ENCODE measurements at regions not wholly inside any gene's neighbourhood (a gene's known extent, or its start where the extent isn't known, plus 50 kb on each side); places are given as distances from the start of the nearest gene placed in this dataset.

DNA sequence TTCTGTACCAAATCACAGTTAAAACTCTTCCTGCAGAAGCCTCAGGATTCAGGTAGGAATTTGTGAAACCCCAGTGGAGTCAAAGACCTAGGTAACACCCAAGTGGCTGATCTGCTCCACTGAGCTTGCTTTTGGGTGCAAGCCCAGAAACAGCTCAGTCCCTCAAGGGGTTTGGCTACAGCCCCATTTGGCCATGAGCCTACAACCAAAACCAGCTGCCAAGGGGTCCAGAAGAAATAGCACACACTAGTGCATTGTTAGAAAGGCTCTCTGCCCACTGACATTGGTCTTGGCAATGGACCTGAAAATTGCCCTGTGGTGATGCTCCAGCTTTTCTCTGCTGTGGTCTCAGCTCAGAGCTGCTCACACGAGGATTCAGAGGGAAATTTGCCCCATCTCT, 577.4 kb upstream of the INTU start:
- ATAC-seq (ENCODE audit: low read depth in 2 of 2) (no peak), DNase-seq (no peak)
- peaks cover 7 to 34% (median 18%) of the 10 kb centered on the region in 7 donors for H3K9me3 Mint-ChIP-seq
- no peak overlapping the region for H3K4me3 Mint-ChIP-seq
- no peak overlapping the region for H3K27ac Mint-ChIP-seq
- no peaks in the 10 kb centered on the region for H3K27me3 Mint-ChIP-seq
- no peaks in the 10 kb centered on the region for H3K4me1 Mint-ChIP-seq
- peaks cover 0 to 8% of the 10 kb centered on the region in 2 donors for H3K36me3 Mint-ChIP-seq

DNA sequence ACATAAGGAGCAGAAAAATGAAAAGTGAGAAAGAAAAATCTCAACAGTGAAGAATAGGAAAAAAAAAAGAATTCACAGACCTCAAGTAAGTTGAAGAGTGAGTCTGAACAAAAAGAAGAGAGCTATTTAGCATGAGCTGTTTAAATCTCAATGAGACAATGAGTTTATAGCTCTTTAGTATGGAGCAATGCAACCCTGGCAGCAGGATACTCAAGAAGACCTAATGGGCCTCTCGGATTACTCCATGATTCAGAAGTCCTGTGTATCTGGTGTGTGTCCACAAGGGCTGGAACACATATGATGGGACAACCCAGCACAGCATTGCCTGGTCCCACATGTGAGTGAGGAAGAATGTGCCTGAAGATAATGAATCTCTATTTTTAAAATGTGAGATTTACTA, 563.1 kb upstream of the INTU start:
- no peak overlapping the region for H3K4me3 Mint-ChIP-seq
- no peaks in the 10 kb centered on the region for H3K4me1 Mint-ChIP-seq
- no peaks in the 10 kb centered on the region for H3K27me3 Mint-ChIP-seq
- ATAC-seq (ENCODE audit: low read depth in 2 of 2) (no peak), DNase-seq (no peak)
- no peaks in the 10 kb centered on the region for H3K36me3 Mint-ChIP-seq
- peaks cover 0 to 11% (median 0%) of the 10 kb centered on the region in 7 donors for H3K9me3 Mint-ChIP-seq
- no peak overlapping the region for H3K27ac Mint-ChIP-seq

DNA sequence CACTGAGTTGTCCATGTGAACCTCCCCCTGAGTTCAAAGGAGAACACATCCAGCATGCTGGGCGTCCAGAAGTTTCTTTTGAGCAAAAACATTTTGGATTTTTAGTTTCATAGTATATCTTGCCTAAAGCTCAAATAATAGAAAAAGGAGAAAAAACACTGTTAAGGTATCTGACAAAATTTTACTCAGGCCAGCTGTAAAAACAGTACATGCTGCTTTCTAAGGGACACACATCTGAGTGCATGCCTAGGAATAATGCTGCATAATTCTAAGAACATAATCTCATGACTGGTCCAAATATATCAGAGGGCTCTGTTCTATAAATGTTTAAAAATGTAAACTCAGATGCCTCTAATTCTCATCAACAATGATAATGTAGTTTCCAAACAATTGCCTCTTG, 561.3 kb upstream of the INTU start:
- H3K36me3 Mint-ChIP-seq, result no peaks in the 10 kb centered on the region
- H3K4me1 Mint-ChIP-seq, result no peaks in the 10 kb centered on the region
- H3K9me3 Mint-ChIP-seq, result peaks cover 0 to 11% (median 0%) of the 10 kb centered on the region in 7 donors
- H3K4me3 Mint-ChIP-seq, result no peak overlapping the region
- H3K27me3 Mint-ChIP-seq, result no peaks in the 10 kb centered on the region
- no peak overlapping the region for H3K27ac Mint-ChIP-seq
- ATAC-seq (ENCODE audit: low read depth in 2 of 2) (no peak), DNase-seq (no peak)

DNA sequence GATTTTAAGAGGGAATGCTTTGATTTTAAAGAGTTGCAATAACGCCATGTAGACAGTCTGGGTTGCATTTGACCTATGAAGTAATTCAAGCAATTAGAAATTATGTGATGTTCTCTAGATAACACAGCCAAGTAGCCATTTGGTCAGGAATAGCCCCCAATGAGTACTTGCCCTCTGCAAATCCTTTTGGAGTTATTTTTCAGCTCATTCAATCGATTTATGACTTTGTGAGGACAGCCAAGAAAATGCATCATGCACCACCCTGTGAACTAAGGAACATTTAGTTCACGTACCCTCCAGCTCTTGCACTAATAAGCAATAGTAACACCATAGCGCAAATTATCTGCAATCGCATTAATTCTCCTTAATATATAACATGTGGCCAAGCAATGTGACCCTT, 552.6 kb upstream of the INTU start:
- no peak overlapping the region for H3K4me3 Mint-ChIP-seq
- H3K9me3 Mint-ChIP-seq, result peaks cover 0 to 4% (median 0%) of the 10 kb centered on the region in 7 donors
- no peaks in the 10 kb centered on the region for H3K36me3 Mint-ChIP-seq
- H3K27ac Mint-ChIP-seq, result no peak overlapping the region
- ATAC-seq (ENCODE audit: low read depth in 2 of 2), result no peak
- no peaks in the 10 kb centered on the region for H3K27me3 Mint-ChIP-seq
- H3K4me1 Mint-ChIP-seq, result no peaks in the 10 kb centered on the region
- no peak for DNase-seq

DNA sequence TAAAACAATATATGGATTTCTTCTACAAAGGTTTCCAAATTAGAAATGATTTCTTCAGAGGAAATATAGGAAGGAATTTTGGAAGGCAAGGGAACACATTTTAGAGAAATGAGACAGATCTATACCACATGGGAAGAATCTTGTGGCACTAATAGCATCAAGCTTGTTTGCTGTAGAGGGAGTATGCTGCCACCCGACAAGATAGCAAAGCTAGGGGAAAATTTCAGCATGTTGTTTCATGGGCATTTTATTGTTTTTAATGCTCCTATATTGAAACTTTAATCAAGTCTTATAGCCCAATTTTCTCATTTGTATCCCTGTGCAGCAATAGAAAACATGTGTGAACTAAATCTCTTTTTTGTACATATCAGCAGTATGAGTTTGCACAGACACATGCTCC, 551.7 kb upstream of the INTU start:
- no peaks in the 10 kb centered on the region for H3K36me3 Mint-ChIP-seq
- H3K4me1 Mint-ChIP-seq, result no peaks in the 10 kb centered on the region
- no peaks in the 10 kb centered on the region for H3K27me3 Mint-ChIP-seq
- no peak for DNase-seq
- H3K27ac Mint-ChIP-seq, result no peak overlapping the region
- no peak for ATAC-seq (ENCODE audit: low read depth in 2 of 2)
- H3K4me3 Mint-ChIP-seq, result no peak overlapping the region
- H3K9me3 Mint-ChIP-seq, result peaks cover 2 to 7% (median 6%) of the 10 kb centered on the region in 7 donors

DNA sequence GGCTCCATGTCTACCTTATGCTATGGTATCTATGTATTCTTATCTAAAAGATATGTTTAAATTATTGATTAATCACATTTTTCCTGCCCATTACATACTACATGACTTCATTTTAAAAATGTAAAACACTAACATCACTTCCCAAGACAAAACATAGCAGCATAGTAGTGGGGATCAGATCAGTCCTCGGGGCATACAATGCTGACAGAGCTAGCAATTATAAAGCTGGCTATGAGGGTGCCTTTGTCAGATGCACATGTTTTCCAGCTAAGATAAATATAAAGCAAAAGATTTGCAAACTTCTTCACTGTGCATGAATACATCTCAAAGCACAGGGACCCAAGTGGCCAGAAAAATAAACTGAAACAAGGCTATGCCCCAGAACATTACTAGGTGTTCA, 549.8 kb upstream of the INTU start:
- Mint-ChIP-seq H3K4me3 (no peak overlapping the region), H3K9me3 (peaks cover 5 to 19% (median 6%) of the 10 kb centered on the region in 7 donors)
- ATAC-seq (ENCODE audit: low read depth in 2 of 2), result no peak

DNA sequence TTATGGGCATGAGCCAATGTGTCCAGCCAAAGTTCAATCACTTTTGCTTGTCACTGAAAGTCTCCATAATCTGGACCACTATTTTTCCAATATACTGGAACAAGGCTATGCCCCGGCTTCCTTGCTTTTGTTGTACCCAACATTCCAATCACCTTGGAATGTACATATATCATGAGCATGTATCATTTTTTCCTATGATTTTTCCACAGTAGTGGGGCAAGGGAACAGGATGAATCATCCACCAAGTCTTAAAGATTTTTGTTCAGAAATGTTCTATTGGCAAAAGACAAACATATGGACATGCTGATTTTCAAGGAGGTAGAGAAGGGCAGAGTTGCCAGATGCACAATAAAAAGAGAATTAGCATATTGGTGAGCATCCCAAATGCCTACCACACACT, 548.1 kb upstream of the INTU start:
- Mint-ChIP-seq H3K36me3 (no peaks in the 10 kb centered on the region), H3K4me3 (no peak overlapping the region), H3K27me3 (no peaks in the 10 kb centered on the region), H3K4me1 (no peaks in the 10 kb centered on the region), H3K27ac (no peak overlapping the region), H3K9me3 (peaks cover 3 to 22% (median 6%) of the 10 kb centered on the region in 7 donors)
- DNase-seq (no peak), ATAC-seq (ENCODE audit: low read depth in 2 of 2) (no peak)

More for the DNA sequence above, 549.8 kb upstream of the INTU start:
- no peak for DNase-seq
- Mint-ChIP-seq H3K36me3 (no peaks in the 10 kb centered on the region), H3K27ac (no peak overlapping the region), H3K27me3 (no peaks in the 10 kb centered on the region), H3K4me1 (no peaks in the 10 kb centered on the region)

DNA sequence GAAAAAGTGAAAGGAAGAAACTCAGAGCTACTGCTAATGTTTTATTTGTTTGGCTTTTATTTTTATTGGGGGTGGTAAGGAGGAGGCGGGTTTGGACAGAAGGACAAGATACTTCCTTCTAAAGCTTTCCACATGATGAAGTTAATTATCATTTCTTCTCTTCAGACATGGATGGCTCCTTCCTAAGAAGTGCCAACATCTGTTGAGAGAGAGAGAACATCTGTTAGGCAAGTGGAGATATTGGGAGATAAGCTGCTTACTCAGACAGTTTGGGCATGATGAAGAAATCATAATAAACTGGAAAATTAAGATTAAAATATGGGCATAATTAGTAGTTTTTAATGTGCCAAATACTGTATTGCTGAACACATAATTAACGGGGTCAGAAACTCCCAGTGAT, 535.7 kb upstream of the INTU start:
- Mint-ChIP-seq H3K4me3 (no peak overlapping the region), H3K4me1 (no peaks in the 10 kb centered on the region), H3K27ac (no peak overlapping the region), H3K9me3 (peaks cover 0 to 29% (median 3%) of the 10 kb centered on the region in 7 donors), H3K27me3 (no peaks in the 10 kb centered on the region), H3K36me3 (no peaks in the 10 kb centered on the region)
- DNase-seq, result no peak
- ATAC-seq (ENCODE audit: low read depth in 2 of 2), result no peak

DNA sequence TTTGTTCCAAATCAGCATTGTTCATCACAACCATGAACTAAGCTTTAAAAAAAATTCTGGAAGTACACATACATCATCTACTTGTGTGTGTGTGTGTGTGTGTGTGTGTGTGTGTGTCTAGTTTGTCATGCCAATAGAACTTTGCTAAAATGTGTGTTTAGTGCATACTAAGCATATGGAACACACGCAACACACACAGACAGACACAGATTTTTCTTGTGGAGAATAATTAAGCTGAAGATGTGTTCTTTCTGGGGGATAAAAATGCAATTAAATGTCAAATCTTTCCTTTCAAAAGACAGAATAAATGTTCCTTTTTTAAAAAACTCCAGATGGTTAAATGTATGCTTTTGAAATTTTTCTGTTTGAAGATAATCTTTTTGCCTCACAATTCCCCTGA, 530.4 kb upstream of the INTU start:
- H3K4me3 Mint-ChIP-seq, result no peak overlapping the region
- no peaks in the 10 kb centered on the region for H3K36me3 Mint-ChIP-seq
- no peak overlapping the region for H3K27ac Mint-ChIP-seq
- ATAC-seq (ENCODE audit: low read depth in 2 of 2), result no peak
- H3K4me1 Mint-ChIP-seq, result no peaks in the 10 kb centered on the region
- no peaks in the 10 kb centered on the region for H3K27me3 Mint-ChIP-seq
- H3K9me3 Mint-ChIP-seq, result peaks cover 2 to 10% (median 7%) of the 10 kb centered on the region in 7 donors
- DNase-seq, result no peak

DNA sequence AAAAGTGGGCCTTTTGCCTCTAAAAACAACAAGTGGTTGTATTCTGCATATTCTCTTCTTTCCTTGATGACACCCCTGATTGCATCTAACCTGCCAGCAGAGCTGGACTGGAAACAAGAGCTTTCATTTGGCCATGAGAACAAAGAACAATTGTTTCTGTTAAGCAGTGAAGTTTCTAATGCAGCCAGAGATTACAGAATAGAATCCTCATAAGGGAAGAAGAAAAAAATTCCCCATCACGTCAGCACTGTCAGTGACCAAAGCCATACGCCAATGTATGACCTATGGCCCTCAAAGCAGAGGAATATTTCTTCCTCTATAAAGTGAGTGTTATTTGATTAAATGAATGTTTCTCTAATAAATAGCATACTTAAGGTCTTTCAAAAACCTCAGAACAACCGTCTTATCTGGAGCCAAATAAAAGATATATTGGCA, 529.1 kb upstream of the INTU start:
- Mint-ChIP-seq H3K27ac (no peak overlapping the region), H3K36me3 (no peaks in the 10 kb centered on the region), H3K4me3 (no peak overlapping the region), H3K27me3 (no peaks in the 10 kb centered on the region), H3K4me1 (no peaks in the 10 kb centered on the region), H3K9me3 (peaks cover 7 to 17% (median 14%) of the 10 kb centered on the region in 7 donors)
- DNase-seq, result no peak
- ATAC-seq (ENCODE audit: low read depth in 2 of 2), result no peak

DNA sequence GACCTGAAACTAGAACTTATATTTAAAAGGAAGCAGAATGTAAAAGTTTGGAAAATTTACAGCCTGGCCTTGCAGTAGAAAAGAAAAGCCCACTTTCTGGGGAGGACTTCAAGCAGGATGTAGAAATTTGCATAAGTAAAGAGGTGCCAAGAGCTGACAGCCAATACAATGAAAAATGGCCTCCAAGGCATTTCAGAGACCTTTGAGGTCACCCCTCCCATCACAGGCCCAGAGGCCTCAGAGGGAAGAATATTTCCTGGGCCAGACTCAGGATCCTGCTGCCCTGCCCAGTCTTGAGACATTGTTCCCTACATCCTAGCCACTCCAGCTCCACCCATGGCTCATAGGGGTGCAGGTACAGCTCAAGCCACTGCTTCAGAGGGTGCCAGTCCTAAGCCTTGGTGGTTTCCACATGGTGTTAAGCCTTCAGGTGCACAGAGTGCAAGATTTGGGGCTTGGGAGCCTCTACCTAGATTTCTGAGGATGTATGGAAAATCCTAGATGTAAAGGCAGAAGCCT, 518.9 kb upstream of the INTU start:
- Mint-ChIP-seq H3K27ac (no peak overlapping the region), H3K4me1 (no peaks in the 10 kb centered on the region), H3K27me3 (no peaks in the 10 kb centered on the region), H3K4me3 (no peak overlapping the region), H3K9me3 (peaks cover 0 to 17% (median 7%) of the 10 kb centered on the region in 7 donors), H3K36me3 (no peaks in the 10 kb centered on the region)
- ATAC-seq (ENCODE audit: low read depth in 2 of 2) (no peak), DNase-seq (no peak)

DNA sequence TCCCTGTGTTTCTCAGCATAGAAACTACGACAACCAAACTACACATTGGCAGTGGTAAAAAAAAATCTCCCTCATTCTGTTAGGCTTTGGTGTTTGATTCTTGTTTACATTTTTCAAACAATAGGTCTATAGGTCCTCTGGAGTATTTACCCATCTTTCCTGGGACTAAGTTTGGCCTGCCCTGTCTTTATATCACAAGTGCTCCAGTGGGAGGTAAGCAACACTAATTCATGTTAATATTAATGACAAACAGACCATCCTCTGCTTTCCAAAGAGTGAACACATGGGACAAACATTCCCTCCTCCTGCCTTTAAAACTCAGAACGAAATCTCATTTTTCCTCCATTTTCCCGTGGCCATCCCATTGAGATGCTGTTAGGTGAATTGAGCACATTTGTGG, 514.1 kb upstream of the INTU start:
- Mint-ChIP-seq H3K4me3 (no peak overlapping the region), H3K36me3 (no peaks in the 10 kb centered on the region), H3K27me3 (no peaks in the 10 kb centered on the region), H3K27ac (no peak overlapping the region), H3K9me3 (peaks cover 0 to 15% (median 6%) of the 10 kb centered on the region in 7 donors), H3K4me1 (no peaks in the 10 kb centered on the region)
- DNase-seq, result no peak
- no peak for ATAC-seq (ENCODE audit: low read depth in 2 of 2)

DNA sequence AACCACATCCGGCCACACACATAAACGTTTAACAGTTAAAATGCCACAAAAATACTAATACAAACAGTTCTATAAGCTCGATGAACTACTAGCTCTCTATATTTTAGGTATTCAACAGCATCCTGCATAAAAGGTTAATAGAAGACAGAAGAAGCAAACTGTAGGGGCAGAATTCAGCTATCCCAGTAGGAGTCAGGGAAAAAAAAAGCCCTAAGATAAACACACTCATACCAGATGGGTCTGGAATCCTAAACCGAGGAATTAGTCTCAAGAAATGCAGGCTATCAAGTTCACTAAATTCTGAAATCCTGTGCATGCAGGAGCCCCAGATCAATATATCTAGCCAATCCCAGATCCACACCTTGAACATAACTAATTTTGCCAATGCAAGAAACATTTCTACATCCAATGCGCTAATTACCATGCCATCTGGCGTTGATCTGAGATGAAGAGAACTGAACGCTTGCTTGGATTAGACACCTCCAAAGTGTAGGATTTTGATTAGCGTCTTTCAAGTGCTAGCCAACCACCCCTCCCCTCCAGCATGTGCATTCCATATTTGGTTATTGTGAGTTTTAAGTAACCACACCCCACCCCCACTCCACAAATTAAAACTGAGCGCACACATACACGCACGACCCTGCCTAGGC, 512.2 kb upstream of the INTU start:
- DNase-seq (no peak), ATAC-seq (ENCODE audit: low read depth in 2 of 2) (no peak)
- H3K27ac Mint-ChIP-seq, result no peak overlapping the region
- no peaks in the 10 kb centered on the region for H3K27me3 Mint-ChIP-seq
- no peaks in the 10 kb centered on the region for H3K4me1 Mint-ChIP-seq
- H3K4me3 Mint-ChIP-seq, result peak overlapping the region in 1 of 8 donors; percentile 25
- peaks cover 0 to 23% (median 6%) of the 10 kb centered on the region in 7 donors for H3K9me3 Mint-ChIP-seq
- no peaks in the 10 kb centered on the region for H3K36me3 Mint-ChIP-seq

DNA sequence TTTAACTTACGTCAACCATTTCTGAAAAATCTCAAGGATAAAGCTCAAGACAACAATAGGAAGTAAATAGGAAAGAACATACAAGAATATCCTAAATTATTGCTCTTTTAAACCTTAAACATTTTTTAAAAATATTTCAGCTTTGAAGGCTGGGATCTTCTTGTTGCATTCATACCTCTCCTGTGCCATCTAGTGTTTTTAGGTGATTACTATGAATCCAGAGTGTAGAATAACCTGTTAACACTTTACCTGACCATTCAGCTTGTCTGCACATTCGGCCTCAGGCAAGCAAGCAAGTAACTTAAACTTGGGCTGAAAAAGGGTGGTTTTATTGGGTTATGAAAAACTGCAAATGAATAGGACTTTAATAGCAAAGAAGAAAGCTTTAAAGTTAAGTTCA, 507.8 kb upstream of the INTU start:
- ATAC-seq (ENCODE audit: low read depth in 2 of 2), result no peak

More for the DNA sequence above, 507.8 kb upstream of the INTU start:
- Mint-ChIP-seq H3K9me3 (peaks cover 0 to 12% (median 6%) of the 10 kb centered on the region in 7 donors), H3K4me3 (no peak overlapping the region), H3K4me1 (no peaks in the 10 kb centered on the region), H3K27me3 (no peaks in the 10 kb centered on the region), H3K36me3 (no peaks in the 10 kb centered on the region), H3K27ac (no peak overlapping the region)
- no peak for DNase-seq
